Liver (tissue), 8 donors: ENCODE measurements at regions not wholly inside any gene's neighbourhood (a gene's known extent, or its start where the extent isn't known, plus 50 kb on each side); places are given as distances from the start of the nearest gene placed in this dataset.

Experiments used
- DNase-seq: peaks from one replicate; pipeline ENCODE4 v3.0.0-alpha.2; 2017; ENCODE audit warnings: low spot score
- H3K27ac ChIP-seq, 2 donors: one replicate each; pipeline ENCODE4 v1.7.0; 2013; ENCODE audit warnings: inconsistent platforms in 2 of 2, low read length in 2 of 2, control low read depth in 1 of 2, low read depth in 1 of 2, mild to moderate bottlenecking in 1 of 2
- H3K27me3 ChIP-seq, 4 donors: one replicate each; pipeline versions ENCODE4 v1.6.1 to v1.7.0; 2013; ENCODE audit warnings: low read length in 3 of 4, inconsistent platforms in 1 of 4, mild to moderate bottlenecking in 1 of 4, moderate library complexity in 1 of 4; ENCODE audit not compliant: control insufficient read depth in 4 of 4, insufficient read depth in 4 of 4
- H3K36me3 ChIP-seq, 4 donors: one replicate each; pipeline versions ENCODE4 v1.6.1 to v1.7.0; 2013; ENCODE audit warnings: low read length in 3 of 4, mild to moderate bottlenecking in 3 of 4, low read depth in 1 of 4, moderate library complexity in 1 of 4; ENCODE audit not compliant: control insufficient read depth in 4 of 4, insufficient read depth in 3 of 4
- H3K4me1 ChIP-seq, 4 donors: one replicate each; pipeline versions ENCODE4 v1.6.1 to v1.7.0; 2013; ENCODE audit warnings: low read length in 3 of 4, mild to moderate bottlenecking in 3 of 4, moderate library complexity in 1 of 4; ENCODE audit not compliant: control insufficient read depth in 4 of 4, insufficient read depth in 4 of 4
- H3K4me3 ChIP-seq, 3 donors: one replicate each; pipeline versions ENCODE4 v1.6.1 to v1.7.0; 2013; ENCODE audit warnings: low read length in 3 of 3, control low read depth in 1 of 3, low read depth in 1 of 3, mild to moderate bottlenecking in 1 of 3
- H3K9ac ChIP-seq, 2 donors: one replicate each; pipeline ENCODE4 v1.7.0; 2013; ENCODE audit warnings: low read length in 2 of 2, mild to moderate bottlenecking in 2 of 2, moderate library complexity in 2 of 2, control low read depth in 1 of 2, low read depth in 1 of 2
- H3K9me3 ChIP-seq, 4 donors: one replicate each; pipeline versions ENCODE4 v1.6.1 to v1.7.0; 2013; ENCODE audit warnings: low read length in 3 of 4; ENCODE audit not compliant: control insufficient read depth in 4 of 4
- ATF3 ChIP-seq: IDR thresholded peaks from 2 replicates; pipeline ENCODE4 v1.6.1; 2016; ENCODE audit warnings: antibody characterized with exemption
- CTCF ChIP-seq: fragments of 150-350 bp; IDR thresholded peaks from 2 replicates; pipeline ENCODE4 v1.5.1; 2017; ENCODE audit warnings: improper control_type of control experiment, low read depth, low read length; ENCODE audit not compliant: missing input control
- EGR1 ChIP-seq, 2 donors: IDR thresholded peaks; 2 replicates each; pipeline ENCODE4 v1.6.1; 2016 to 2018; ENCODE audit warnings: antibody characterized with exemption in 2 of 2, low read depth in 2 of 2
- FOXA1 ChIP-seq: IDR thresholded peaks from 2 replicates; pipeline ENCODE4 v1.6.1; 2016; ENCODE audit warnings: antibody characterized with exemption
- FOXA2 ChIP-seq: IDR thresholded peaks from 2 replicates; pipeline ENCODE4 v1.6.1; 2016; ENCODE audit warnings: antibody characterized with exemption
- GABPA ChIP-seq, 2 donors: IDR thresholded peaks in 1 of 2; conservative IDR thresholded peaks in 1 of 2; 2 replicates each; pipeline ENCODE4 v1.6.1; 2016; ENCODE audit warnings: antibody characterized with exemption in 2 of 2, mild to moderate bottlenecking in 1 of 2, moderate library complexity in 1 of 2
- HNF4A ChIP-seq, 2 donors: conservative IDR thresholded peaks; 2 replicates each; pipeline ENCODE4 v1.6.1; 2016; ENCODE audit warnings: antibody characterized with exemption in 2 of 2, mild to moderate bottlenecking in 2 of 2
- HNF4G ChIP-seq: IDR thresholded peaks from 2 replicates; pipeline ENCODE4 v1.6.1; 2016; ENCODE audit warnings: antibody characterized with exemption
- JUND ChIP-seq, 2 donors: IDR thresholded peaks; 2 replicates each; pipeline ENCODE4 v1.6.1; 2016; ENCODE audit warnings: antibody characterized with exemption in 2 of 2
- MAX ChIP-seq: IDR thresholded peaks from 2 replicates; pipeline ENCODE4 v1.6.1; 2016; ENCODE audit warnings: antibody characterized with exemption
- NR2F2 ChIP-seq: IDR thresholded peaks from 2 replicates; pipeline ENCODE4 v1.6.1; 2016; ENCODE audit warnings: antibody characterized with exemption
- RAD21 ChIP-seq, 2 donors: IDR thresholded peaks; 2 replicates each; pipeline ENCODE4 v1.6.1; 2016; ENCODE audit warnings: antibody characterized with exemption in 2 of 2, mild to moderate bottlenecking in 2 of 2
- REST ChIP-seq: IDR thresholded peaks from 2 replicates; pipeline ENCODE4 v1.6.1; 2016; ENCODE audit warnings: antibody characterized with exemption, mild to moderate bottlenecking
- RXRA ChIP-seq, 2 donors: IDR thresholded peaks; 2 replicates each; pipeline ENCODE4 v1.6.1; 2017 to 2018; ENCODE audit warnings: antibody characterized with exemption in 2 of 2, mild to moderate bottlenecking in 1 of 2
- SP1 ChIP-seq: IDR thresholded peaks from 2 replicates; pipeline ENCODE4 v1.6.1; 2018; ENCODE audit warnings: antibody characterized with exemption, mild to moderate bottlenecking
- TAF1 ChIP-seq: conservative IDR thresholded peaks from 2 replicates; pipeline ENCODE4 v1.6.1; 2016; ENCODE audit warnings: antibody characterized with exemption, mild to moderate bottlenecking
- YY1 ChIP-seq: IDR thresholded peaks from 2 replicates; pipeline ENCODE4 v1.6.1; 2016; ENCODE audit warnings: antibody characterized with exemption, mild to moderate bottlenecking
- ZBTB33 ChIP-seq: IDR thresholded peaks from 2 replicates; pipeline ENCODE4 v1.6.1; 2016; ENCODE audit warnings: antibody characterized with exemption
- WGBS: extraction: QIAGEN DNeasy Blood & Tissue Kit; methylation state at CpG from one replicate; pipeline ENCODE4 v1.1.7; 2013; 5-methylcytosine and 5-hydroxymethylcytosine counted together
- donor health status: healthy.
- donor health status: healthy.
- donor health status: healthy.
- donor health status: healthy.
- donor health status: healthy.

GRCh38 chr16:86450691-86451090 is 59.6 kb upstream of the FOXF1 start:
- Histone ChIP-seq H3K4me1 (no peaks in the 10 kb centered on the region), H3K36me3 (no peaks in the 10 kb centered on the region), H3K27ac (no peak overlapping the region), H3K9me3 (no peaks in the 10 kb centered on the region), H3K4me3 (no peak overlapping the region), H3K27me3 (peaks cover 0 to 4% (median 0%) of the 10 kb centered on the region in 4 donors), H3K9ac (no peak overlapping the region)
- 86% methylated on average over 2 of the region's 2 CpGs for WGBS
- TF ChIP-seq ATF3 (no peak), NR2F2 (no peak), REST (no peak), CTCF (no peak), JUND (IDR thresholded peaks at IDR 0.05) (no peak), EGR1 (IDR thresholded peaks at IDR 0.05; ENCODE audit: low read depth in 2 of 2) (no peak), YY1 (no peak), GABPA (IDR thresholded peaks at IDR 0.05 in 1 of 2, conservative IDR thresholded peaks at IDR 0.05 in 1 of 2) (no peak), HNF4G (no peak), FOXA2 (no peak), ZBTB33 (no peak), RAD21 (IDR thresholded peaks at IDR 0.05) (no peak)
- DNase-seq: no peak

GRCh38 chr16:86452451-86452850 is 57.9 kb upstream of the FOXF1 start:
- Histone ChIP-seq H3K9ac (no peak overlapping the region), H3K27me3 (peaks cover 0 to 4% (median 0%) of the 10 kb centered on the region in 4 donors), H3K9me3 (no peaks in the 10 kb centered on the region), H3K36me3 (no peaks in the 10 kb centered on the region), H3K27ac (no peak overlapping the region), H3K4me3 (no peak overlapping the region), H3K4me1 (no peaks in the 10 kb centered on the region)
- DNase-seq: no peak
- no peak for TF ChIP-seq FOXA1
- TF ChIP-seq HNF4A (conservative IDR thresholded peaks at IDR 0.05): no peak
- no peak for TF ChIP-seq GABPA (IDR thresholded peaks at IDR 0.05 in 1 of 2, conservative IDR thresholded peaks at IDR 0.05 in 1 of 2)
- TF ChIP-seq SP1: no peak
- no peak for TF ChIP-seq TAF1
- TF ChIP-seq ZBTB33: no peak
- TF ChIP-seq ATF3: no peak
- no peak for TF ChIP-seq YY1
- TF ChIP-seq RAD21 (IDR thresholded peaks at IDR 0.05): no peak
- TF ChIP-seq REST: no peak
- no peak for TF ChIP-seq JUND (IDR thresholded peaks at IDR 0.05)
- TF ChIP-seq RXRA (IDR thresholded peaks at IDR 0.05): no peak
- no peak for TF ChIP-seq EGR1 (IDR thresholded peaks at IDR 0.05; ENCODE audit: low read depth in 2 of 2)
- no peak for TF ChIP-seq MAX
- no peak for TF ChIP-seq HNF4G
- TF ChIP-seq FOXA2: no peak
- TF ChIP-seq NR2F2: no peak
- WGBS: 77% methylated on average over 2 of the region's 2 CpGs
